ENCODE measurements at regions not wholly inside any gene's neighbourhood (a gene's known extent, or its start where the extent isn't known, plus 50 kb on each side); places are given as distances from the start of the nearest gene placed in this dataset.

DNA sequence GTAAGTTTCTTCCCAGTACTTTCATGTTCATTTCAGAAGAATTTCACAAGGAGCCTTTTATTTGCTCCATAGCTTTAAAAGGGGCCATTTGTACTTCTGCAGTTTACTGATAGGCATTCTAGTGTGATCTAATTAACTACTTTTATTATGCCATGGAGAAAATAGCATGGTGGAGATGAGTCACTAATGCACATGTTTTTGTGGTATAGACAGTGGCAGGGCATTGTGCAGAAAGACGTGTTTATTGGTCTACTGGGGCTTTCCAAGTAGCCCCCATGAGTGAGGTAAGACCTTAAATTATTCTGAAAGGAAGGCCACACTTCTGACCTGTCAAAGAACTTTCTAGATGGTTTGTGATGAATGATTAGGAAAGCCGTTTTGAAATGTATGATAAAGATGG is 810.0 kb upstream of the NR2F2 start:
- TF ChIP-seq, protein P1, sequence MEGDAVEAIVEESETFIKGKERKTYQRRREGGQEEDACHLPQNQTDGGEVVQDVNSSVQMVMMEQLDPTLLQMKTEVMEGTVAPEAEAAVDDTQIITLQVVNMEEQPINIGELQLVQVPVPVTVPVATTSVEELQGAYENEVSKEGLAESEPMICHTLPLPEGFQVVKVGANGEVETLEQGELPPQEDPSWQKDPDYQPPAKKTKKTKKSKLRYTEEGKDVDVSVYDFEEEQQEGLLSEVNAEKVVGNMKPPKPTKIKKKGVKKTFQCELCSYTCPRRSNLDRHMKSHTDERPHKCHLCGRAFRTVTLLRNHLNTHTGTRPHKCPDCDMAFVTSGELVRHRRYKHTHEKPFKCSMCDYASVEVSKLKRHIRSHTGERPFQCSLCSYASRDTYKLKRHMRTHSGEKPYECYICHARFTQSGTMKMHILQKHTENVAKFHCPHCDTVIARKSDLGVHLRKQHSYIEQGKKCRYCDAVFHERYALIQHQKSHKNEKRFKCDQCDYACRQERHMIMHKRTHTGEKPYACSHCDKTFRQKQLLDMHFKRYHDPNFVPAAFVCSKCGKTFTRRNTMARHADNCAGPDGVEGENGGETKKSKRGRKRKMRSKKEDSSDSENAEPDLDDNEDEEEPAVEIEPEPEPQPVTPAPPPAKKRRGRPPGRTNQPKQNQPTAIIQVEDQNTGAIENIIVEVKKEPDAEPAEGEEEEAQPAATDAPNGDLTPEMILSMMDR (IDR thresholded peaks at IDR 0.05) = no peak
- no peak for TF ChIP-seq POLR2A (IDR thresholded peaks at IDR 0.05)
